ENCODE measurements at regions not wholly inside any gene's neighbourhood (a gene's known extent, or its start where the extent isn't known, plus 50 kb on each side); places are given as distances from the start of the nearest gene placed in this dataset.

DNA sequence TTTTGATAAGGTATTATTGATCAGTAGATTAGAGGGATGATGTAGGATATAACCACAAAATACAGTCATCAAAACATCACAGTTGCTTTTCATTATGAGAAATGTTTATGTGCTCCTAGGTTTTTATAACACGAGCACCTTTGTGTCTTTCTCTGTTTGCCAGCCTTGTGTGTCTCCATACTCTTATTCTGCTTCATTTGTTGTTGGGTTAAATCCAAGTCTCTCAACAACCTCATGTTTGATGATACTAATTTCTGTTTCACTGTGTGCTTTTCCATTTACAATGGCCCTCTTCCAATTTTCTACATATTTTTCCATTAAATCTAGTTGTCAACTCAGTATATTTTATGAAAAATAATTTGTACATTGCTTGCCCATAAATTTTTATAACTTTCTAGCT is 107.7 kb upstream of the POU2AF2 start:
- no peak for DNase-seq

DNA sequence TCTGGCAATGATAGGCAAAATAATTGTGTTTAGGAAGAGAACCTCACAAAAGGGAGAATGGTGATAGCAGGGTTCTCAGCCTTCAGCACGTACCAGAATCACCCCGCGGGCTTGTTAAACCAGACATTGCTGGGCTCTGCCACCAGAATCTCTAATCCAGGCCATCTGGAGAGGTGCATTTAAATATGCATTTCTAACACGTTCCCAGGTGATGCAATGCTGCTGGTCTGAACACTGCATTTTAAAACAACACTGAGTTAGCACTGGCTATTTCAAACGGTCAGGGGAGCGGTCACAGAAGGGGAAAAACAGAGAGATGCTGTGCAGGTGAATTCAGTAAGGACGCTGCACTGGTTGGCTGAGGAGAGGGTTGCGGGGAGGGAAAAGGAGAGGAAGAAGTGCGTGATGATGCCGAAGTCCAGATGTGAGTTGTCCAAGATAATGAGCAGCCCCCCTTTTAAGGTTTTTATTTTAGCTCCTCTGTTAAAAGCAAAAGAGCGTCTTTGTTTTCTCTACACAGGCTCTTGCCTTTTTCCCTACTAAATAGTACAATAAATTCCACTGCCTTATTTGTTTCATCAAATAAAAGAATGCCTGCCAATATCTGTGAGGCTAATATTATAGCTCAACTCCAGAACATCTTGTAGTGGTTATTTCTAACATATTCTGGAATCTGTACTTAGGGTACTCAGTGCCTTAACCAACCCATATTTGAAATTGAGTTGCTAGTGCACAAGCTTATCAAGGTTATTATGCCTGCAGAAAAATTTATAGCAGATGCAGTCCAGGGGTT is 109.6 kb upstream of the POU2AF2 start:
- DNase-seq = no peak

DNA sequence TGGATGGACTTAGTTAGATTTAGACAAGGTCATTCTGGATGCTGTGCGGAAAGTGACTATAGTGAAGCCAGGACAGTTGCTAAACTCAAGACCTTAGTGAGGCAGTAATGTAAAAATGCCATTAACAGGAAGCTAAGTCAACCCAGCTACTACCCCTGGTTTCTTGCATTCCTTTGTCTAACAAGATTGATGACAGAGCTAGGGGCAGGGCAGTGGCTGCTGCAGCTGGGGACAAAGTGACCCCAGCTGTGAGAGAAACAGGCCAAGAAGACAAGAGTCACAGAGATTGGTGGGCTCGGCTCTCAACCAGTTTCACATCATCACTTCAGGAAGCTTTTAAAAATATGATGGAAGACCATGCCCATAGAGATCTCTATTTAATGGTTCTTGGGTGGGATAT is 110.4 kb upstream of the POU2AF2 start:
- DNase-seq = no peak

DNA sequence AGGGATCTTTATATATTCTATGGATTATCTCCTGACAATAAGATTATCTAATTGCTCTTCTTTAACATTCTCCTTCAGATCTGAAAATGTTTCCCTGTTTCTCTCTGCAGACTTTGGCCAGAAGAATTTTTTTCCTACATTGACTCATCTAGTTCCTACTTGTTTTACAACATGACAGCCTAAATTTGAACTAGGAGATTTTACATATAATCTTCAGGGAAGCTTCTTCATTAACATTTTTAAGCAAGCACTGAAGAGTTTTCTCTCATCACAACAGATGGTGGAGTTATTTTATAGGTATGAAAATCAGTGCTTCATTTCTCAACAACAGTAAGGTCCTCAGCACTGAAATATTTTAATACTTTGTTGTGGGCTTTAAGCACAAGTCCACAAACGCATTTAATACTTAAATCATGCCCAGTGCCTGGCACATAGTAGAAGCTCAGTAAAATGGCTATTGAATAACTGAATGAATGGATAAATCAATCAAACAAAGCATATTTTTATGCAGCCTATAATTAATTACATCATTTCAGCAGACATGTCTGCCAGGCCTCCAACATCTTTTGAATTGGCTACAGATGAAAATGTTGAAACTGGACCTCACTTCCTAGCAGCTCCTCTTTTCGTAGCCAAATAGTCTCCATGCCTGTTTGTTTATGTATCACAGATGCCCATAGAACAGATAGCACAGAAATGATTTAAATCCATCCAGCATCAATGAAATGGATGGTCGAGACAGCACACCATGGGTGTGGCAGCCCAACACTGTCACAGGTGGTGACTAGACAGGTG is 117.3 kb upstream of the POU2AF2 start:
- no peak for DNase-seq

DNA sequence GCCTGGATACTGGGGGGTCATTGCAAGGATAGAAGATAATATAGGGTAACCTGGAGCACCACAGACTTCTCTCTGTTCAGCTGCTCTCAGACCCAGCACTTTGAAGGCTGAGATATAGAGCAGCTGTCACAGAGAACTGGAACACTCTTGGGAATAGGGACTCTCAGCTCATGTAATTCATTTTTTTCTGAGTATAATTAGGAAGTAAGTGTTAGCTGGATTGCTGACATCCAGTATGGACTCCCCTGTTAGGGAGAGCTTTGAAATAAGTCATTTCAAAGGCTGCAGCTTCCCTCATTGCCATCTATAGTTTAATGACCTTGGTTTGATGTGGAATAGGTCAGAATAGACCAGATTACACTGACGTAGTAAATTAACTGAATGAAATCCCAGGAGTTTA is 120.8 kb upstream of the POU2AF2 start:
- no peak for DNase-seq

DNA sequence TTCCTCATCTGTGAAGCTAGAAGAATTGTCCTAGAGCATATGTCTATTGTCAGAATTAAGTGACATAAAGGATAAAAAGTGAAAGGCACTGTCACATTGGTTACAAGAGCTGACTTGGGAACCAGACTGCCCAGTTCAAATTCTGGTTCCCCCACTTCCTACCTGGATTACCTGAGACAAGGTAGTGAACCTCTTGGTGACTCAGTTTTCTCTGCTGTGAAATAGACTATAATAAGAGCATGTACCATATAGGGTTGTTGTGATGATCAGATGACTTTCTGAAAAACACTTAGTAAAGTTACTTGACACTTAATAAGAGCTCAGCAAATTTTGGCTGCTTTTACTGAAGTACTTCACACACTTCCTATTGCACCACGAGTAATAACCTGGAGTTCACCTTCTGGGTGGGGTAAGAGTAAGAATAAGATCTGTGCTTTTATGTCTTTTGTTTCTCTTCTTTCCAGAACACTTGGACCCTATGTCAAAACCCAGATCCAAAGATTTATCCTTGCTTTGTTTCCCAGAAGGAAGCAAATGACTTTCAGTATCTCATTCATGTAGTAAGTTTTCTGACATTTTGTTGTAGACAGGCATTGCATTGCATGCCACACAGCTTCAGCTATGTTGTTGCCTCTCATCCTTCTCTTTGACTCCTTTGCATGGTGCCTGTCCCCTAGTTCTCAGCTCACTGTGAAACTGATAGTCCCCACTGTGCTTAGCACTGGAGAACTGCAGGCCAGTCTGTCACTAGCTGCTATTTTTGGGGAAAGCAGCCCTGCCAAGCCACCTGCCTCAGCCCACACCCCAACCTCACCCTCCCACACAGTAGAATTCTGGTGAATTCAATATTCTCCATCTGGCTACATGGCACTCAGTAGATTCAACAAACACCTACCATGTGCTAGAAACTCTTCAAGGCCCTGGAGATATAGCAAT is 121.8 kb upstream of the POU2AF2 start:
- no peak for DNase-seq

DNA sequence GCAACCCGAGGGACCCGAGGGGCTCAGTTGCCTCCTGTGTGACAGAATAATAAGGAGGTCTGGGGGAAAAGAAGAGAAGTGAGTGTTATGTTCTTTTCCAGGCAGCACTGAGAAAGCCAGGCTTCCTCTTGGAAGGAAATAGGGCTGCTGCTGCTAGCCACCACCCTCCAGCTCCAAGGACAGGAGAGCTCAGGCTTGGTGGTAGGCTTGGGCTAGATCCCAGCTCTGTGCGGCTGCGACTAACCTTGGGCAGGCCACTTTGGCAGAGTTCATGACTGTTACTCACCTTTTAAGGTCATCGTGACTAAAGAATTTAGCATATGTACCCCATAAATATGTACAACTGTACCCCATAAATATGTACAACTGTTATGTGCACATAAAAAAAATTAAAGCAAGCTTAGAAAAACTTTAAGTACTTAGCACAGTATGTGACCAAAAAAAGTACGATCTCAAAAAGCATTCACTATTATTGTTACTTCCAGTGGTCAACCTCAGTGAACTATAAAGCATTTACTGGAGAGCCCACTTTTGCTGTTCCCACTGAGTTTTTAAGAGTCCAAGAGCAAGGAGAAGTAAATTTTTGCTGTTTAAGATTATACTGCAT is 124.7 kb upstream of the POU2AF2 start:
- no peak for DNase-seq

DNA sequence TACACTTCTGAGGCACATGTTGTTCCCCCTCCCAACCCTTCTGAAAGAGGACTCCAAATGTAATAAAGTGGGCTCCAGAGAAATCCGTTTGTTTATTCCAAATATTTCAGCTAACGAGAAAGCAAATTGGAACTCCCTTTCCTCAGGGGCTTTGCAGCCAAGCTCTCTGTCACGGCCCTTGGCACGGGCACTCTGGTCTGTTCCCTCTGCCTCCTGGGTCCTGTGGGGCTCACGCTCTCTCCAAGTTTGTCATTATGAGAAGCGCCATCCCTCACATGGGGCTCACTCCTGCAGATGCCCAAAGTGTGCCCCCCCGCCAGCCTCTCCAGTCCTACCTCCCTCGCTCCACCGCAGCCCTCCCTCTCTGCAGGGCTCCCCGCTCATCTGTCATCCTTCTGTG is 125.4 kb upstream of the POU2AF2 start:
- DNase-seq = no peak

DNA sequence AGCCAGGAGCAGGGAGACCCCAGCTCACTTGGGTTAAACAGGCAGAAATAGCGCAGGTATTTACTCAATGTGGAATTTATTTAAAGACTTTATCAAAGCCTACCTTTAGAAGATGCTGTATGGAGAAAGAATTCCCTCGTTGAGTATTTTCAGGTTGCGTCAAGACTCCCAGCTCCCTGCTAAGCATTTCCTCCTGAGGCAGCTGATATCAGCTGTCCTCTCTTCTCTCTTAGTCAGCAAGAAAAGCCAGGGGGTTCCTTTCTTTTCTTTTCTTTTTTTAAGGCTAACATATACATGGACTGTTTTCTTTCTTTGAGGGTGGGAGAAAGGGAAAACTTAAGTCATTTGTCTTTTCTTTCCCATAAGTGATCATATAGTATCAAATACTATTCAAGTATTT is 125.8 kb upstream of the POU2AF2 start:
- no peak for DNase-seq

DNA sequence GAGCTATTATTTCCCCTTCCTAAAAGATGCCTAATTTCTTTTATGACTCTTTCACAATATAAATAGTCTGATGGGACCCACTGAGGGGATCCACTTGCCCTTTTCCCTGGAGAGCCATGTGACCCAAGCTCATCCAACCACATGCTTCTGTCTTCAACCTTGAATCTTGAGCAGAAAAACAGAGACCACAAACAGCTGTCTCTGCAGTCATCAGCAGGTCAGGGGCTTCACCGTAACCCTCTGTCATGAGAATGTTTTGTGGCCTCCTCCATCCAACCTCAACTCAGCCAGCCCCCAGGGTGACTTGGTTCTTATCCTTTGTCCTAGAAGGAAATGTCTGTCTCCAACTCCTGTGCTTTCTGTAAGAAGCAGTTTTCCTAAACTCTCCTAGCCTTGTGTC is 129.6 kb upstream of the POU2AF2 start:
- DNase-seq = no peak

DNA sequence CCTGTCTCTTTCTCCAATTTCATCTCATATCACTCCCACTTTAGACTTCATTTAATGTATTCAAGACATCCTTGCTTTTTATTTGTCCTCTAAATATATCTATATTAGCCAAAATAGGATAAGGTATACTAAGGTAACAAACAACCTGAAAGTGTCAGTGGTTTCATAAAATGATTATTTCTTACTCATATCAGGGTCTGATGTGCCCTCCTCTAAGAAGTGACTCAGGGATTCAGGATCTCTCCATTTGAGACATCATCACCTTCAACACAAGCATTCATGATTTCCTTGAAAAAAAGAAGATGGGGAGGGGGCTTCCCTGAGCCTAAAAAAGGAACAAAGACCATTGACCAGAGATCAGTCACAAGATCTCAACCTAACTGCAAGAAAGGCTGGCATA is 131.4 kb upstream of the POU2AF2 start:
- DNase-seq = no peak

DNA sequence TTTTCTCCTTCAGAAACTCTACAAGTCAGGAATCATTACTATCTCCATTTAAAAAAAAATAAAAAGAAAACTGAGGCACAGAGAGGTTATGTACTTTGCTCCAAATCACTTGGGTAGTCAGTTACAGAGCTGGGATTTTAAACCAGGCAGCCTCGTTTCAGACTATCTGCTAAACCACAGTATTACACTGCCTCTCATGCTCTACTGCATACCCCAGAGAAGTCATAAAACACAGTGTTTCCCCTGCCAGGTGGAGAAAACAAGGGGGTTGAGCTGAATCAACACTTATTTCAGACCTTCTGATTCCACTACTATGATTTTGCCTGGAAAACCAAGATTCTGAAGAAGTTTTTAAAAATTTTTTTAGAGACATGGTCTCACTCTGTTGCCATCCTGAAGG is 132.9 kb upstream of the POU2AF2 start:
- DNase-seq = no peak

DNA sequence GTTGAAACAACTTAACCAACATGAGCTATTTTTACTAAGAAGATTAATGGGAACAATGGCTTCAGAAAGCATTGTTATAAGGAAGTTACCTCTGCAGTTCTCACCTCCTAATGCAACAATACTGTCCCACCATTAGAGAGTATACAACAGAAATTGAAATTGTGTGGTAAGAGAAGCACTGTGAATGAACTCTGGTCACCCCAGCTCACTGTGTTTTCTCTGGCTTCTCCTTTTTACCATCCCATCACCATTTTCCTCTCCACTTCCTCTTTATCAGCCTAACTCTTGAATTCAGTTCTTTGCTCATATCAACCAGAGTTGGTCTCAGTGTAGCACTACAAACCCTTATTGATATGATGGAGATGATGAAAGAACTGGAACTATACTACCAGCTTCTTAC is 138.0 kb upstream of the POU2AF2 start:
- DNase-seq = peak; percentile 25 to 32

DNA sequence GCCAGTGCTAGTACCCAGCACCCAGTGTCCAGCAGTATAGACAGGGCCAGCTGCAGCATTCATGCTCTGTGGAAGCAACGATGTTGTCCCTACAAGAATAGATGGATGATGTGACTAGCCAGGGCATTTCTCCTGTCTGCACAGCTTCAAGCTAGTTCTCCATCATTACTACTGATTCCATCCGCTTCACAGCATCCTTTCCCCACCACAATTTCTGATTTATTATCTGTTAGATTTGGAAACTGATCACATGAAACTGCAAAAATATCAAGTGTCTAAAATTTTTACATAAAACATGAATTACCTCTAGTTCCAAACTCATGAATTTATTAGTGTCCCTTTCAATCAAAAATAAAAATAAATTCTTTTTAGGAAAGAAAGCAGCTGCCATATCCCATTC is 138.9 kb upstream of the POU2AF2 start:
- no peak for DNase-seq

DNA sequence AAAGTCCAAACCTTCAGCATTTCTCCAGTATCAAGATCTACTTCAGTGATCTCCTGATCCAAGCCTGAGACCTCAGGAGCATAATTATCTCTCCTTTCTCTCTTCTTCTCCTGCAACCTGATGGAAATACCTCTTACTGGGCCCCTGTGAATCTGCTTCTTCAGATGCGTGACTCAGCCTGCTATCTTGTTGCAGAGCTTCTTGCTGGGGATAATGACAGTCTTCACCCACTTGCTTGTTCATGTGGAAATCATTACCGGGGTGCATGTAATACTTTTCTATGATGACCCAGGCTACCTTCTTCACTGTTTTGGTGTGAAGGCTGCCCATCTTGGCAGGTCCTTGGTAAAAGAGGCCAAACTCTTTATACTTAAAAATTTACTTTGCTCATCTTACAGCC is 140.0 kb upstream of the POU2AF2 start:
- DNase-seq = no peak

DNA sequence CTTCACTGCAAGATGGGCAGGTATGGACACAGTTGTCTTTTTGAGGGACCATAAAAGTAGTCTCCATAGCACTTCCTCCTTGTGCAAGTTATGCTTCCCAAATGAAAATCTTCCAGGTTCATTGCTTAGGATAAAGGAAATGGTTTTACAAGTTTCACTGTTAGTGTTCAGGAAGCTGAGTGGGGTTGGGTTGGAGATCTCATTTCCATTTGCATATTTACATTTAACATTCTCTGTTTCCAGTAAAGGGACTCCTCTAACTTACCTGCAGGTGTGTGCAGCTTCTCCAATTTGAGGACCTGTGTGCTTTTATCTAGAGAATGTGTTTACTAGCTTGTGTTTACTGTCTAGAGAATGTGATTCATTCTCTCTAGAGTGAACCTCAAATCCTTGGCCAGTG is 141.3 kb upstream of the POU2AF2 start:
- no peak for DNase-seq

DNA sequence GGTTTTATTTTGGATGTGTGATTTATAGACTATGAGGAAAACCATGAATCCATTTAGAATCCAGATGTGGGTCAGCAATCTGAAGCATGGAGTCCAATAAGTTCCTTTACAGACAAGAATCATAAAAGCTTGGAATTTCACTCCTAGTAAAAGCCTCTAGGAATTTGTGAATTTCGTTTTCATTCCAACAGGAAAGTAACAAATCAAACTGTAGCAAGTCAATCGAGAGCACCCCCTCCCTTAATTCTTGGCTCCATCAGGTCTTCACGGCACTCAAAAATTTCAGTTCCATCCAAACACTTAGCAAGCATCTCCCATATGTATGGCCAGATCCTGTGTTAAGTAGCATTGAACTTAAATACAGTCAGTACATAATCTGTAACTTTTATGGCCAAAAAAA is 143.6 kb upstream of the POU2AF2 start:
- no peak for DNase-seq

DNA sequence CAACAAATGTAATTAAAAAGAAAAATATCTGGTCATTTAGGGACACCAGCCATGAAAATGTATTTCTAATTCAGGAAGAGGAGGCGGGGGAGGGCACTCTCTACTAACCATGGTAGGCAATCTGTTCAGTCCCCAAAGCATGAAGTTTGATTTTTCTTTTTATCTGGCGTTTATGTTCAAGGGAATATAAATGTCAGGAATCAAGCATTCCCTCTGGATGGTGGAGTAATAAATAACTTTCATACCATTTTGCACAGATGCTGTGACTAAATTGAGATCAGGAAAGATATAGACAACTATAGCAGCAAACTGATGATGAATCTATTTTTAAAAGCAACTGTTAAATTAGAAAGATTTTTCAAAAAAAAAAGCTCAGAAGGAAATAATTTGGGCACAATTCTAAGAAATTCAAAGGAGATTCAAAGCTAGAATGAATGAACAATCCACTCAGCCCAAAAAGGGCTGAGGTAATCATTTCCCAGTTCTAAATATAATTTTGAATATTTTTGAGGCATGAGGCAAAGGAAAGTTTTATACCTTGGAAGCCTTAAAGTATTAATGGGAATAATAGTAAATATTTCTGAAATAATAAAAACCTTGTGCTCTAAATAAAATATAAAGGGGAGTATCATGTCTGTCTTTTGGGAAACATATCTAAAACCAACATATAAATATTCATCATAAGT is 146.4 kb upstream of the POU2AF2 start:
- no peak for DNase-seq

DNA sequence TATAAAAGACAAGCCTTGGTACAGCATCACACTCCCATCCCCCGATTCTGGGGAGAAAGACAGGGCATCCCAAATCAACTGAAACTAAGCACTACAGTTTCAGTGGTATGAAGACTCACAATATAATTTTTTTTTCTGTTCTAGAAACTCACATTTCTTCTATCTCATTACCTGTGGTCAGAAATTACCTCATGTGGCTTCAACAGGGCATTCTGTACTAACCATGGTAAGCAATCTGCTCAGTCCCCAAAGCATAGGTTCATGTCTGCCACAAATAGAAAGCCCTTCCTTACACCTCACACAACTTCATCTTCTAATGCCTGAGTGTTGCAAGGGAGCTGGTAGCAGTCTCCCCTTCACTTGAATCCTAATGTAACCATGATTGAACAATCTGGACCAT is 147.4 kb upstream of the POU2AF2 start:
- no peak for DNase-seq

DNA sequence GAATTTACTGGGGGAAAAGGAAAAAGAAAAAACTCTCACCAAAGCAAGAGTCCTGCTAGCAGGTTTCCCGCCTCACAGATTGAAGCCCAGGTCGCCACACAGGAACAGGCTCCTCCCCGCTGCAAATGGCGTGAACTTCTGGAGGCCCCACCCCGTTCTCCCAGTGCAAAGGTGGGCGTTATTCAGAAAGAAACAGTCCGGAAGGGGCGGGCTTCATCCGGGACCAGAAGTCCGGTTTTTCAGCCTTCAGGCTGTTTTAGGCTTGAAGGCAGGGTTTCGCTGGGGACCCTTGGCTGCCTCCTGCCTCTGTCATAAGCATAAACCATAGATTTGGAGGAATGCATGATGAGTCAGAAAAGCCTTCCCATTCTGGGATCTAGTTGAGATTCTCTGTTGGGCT is 148.3 kb upstream of the POU2AF2 start:
- DNase-seq = peak; percentile 23 to 31

DNA sequence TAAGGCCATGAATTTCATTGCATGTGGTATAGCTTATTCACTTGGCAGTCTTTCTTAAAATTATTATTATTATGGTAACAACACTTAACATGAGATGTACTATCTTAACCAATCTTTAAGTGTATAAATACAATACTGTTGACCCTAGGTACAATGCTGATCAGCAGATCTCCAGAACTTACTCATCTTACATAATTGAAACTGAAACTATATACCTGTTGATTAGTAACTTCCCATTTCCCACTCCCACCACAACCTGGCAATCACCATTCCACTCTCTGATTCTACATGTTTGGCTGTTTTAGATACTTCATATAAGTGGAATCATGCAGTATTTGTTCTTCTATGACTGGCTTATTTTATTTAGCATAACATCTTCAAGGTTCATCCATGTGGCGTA is 150.2 kb upstream of the POU2AF2 start:
- DNase-seq = no peak

DNA sequence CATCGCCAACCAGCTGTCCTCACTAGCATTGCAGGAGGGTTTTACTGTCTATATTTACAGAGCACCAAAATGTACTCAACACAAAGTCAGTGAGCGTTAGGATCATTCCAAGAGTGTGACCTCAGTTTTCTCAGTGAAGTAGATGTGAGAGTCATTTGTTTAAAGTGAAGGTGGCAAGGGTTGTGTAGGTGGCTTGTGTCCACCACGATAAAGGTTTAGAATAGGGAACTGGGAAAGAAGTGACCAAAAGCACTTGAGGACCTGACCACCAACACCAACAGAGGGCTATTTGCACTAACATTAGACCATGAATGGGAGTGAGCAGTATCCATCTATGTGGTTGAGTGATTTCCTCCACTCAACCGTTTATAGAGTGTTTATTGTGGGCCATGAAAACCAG is 152.5 kb upstream of the POU2AF2 start:
- DNase-seq = no peak
